ENCODE measurements at regions not wholly inside any gene's neighbourhood (a gene's known extent, or its start where the extent isn't known, plus 50 kb on each side); places are given as distances from the start of the nearest gene placed in this dataset.

DNA sequence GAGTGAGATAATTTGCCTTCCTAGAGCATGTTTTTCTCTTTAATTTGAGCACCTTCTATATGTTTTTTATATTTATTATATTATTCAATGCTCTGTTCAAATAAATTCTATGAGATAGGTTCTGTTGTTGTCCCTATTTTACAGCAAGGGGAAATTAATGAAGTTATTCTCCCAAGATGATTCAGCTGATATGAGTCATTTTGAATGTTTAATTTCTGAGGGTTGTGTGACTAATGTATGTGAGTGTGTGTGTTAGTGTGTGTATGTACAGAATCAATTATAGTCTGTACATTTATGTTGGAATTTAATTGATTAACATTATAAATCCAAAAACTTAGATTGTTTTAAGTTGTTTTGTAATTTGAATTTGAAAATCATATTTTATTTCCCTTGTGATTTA lies 1536.7 kb upstream of the B3GALT2 start:
- TF ChIP-seq CTCF (IDR thresholded peaks at IDR 0.05 in 4 of 5, conservative IDR thresholded peaks at IDR 0.05 in 1 of 5) = no peak
- no peak for TF ChIP-seq POLR2A (IDR thresholded peaks at IDR 0.05)
